ENCODE measurements at regions not wholly inside any gene's neighbourhood (a gene's known extent, or its start where the extent isn't known, plus 50 kb on each side); places are given as distances from the start of the nearest gene placed in this dataset.

GRCh38 chr9:115941561-115942315 lies 211.9 kb upstream of the PAPPA start:
- no peak for DNase-seq (ENCODE audit: low read depth)

- no peak for DNase-seq (ENCODE audit: low read depth)
Observed at GRCh38 chr9:115943431-115944165, 210.0 kb upstream of the PAPPA start.

DNA sequence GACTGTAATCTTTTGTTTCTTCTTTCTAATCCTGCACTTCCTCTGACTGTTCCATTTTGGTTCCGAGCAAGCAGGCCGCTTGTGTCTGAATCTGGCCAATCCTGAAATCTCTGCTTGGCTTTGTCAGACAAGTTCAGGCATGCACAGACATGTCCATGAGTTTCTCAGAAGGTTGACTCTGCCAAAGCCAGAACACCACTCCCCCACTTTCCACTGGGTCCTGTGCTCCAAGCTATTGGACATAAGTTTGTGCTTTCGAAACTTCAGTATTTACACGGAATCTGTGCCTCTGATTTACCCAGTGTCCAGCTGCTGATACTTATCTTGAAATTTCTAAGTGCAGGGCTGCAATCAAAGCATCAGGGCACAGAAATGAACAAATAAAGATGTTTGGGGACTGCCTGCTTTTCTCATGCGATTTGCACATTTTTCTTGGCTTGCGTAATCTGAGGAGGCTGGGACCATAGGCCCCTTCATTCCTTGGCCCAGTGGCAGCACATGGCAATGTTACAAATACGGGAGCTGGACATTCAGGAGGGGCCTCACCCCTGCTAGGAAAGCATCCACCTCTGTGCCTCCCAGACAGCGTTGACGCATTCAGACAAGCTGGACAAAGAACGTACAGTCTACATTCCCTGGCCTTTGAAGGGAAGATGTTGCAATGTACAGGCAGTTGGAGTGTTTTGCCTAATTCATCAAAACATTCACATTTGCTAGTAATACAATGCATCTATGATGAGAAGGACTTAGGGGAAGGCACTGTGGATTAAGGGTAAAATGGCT lies 209.2 kb upstream of the PAPPA start:
- no peak for DNase-seq (ENCODE audit: low read depth)

GRCh38 chr9:115945009-115945431 lies 208.6 kb upstream of the PAPPA start:
- no peak for DNase-seq (ENCODE audit: low read depth)

GRCh38 chr9:115946530-115946929 lies 207.1 kb upstream of the PAPPA start:
- no peak for DNase-seq (ENCODE audit: low read depth)

- no peak for DNase-seq (ENCODE audit: low read depth)
Observed at GRCh38 chr9:115951977-115952376, 201.6 kb upstream of the PAPPA start.

DNA sequence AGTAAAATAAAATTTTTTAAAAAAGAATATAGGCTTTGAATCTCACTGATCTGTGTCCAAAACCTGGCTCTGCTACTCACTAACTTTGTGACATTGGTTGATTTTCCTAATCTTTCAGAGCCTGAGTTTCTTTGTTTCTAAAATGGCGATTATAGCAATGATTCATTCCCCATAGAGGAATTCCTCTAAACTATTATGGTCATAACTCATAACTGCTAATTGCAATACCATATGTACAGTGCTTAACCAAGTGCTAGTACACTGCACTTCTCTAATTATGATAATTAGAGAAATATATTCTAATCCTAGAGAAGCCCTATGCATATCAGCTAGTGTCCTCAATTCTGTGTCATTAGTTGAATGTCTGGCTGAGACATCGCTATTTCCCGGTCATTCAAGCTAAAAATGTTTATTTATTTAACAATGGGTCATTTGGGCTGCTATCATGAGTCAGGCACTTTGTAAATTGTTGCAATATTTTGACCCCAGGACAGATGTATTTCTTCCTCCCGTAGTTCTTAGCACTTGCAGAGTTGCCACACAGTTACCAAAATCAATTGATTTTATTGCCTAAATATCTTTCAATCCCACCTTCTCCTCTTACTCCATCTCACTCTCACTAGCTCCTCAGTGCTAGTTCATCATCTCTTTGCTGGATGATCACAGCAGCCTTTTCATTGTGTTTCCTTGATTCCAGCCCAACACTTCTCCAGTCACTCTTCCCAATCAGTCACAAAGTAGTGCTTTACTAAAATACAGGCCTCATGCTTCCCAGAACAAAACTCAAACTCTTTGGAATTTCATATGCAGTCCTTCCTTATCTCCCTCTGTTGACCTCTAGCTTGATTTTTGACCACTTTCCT lies 200.9 kb upstream of the PAPPA start:
- no peak for DNase-seq (ENCODE audit: low read depth)

- no peak for DNase-seq (ENCODE audit: low read depth)
Observed at GRCh38 chr9:115956371-115956770, 197.2 kb upstream of the PAPPA start.

GRCh38 chr9:115957585-115957984 lies 196.0 kb upstream of the PAPPA start:
- DNase-seq (ENCODE audit: low read depth): no peak

DNA sequence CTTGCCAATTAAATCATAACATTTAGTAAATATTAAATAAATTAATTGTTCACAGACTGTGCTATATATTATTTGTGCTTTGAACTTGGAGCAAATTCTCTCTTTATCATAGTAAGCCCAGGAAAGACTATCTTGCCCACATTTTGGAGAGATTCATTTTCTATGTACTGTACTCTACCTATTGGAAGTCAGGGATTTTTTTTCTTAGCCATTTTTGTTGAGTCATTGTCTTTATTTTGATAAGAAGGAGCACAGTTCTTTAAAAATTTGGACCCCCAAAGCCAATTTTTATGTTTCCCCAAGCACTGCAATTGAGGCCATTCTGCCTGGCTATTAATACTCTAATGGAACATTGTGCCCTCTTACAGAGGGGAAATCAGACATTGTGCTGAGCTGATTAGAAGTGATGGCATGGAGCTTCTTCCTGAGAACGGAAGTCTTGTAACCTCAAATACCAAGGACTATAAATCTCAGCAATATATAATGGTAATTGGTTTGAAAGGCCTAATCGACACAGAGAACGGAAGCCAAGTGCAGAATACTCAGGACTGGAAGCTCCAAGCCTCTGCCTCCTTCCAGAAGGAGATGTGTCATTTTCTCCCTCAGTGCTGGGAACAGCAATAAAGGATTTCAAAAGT lies 188.8 kb upstream of the PAPPA start:
- no peak for DNase-seq (ENCODE audit: low read depth)

DNA sequence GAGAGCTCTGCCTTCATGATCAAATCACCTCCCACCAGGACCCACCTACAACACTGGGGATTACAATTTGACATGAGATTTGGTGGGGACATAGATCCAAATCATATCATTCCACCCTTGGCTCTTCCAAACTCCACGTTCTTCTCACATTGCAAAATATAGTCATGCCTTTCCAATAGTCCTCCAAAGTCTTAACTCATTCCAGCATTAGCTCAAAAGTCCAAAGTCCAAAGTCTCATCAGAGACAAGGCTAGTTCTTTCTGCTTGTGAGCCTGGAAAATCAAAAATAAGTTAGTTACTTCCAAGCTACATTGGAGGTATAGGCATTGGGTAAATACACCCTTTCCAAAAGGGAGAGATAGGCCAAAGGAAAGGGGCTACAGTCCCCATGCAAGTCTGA lies 186.9 kb upstream of the PAPPA start:
- DNase-seq (ENCODE audit: low read depth): no peak

- no peak for DNase-seq (ENCODE audit: low read depth)
Observed at GRCh38 chr9:115969096-115969495, 184.5 kb upstream of the PAPPA start.

DNA sequence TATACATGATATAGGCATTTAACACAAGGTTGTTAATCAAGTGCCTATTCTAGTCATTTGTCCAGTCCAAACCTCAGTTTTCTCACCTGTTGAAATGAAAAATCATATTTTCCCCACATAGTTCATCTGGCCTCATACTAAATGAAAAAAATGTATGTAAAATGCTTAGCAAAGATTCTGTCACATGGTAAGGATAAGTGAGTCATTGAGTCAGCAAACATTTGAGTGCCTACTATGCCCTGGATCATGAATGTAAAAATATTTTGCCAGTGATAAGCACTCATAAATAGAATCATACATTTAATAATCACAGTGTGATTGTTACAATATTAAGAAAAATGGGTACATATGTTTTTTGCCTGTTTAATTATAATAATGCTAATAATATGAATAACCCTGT lies 181.2 kb upstream of the PAPPA start:
- DNase-seq (ENCODE audit: low read depth): no peak

GRCh38 chr9:115972843-115973595 lies 180.6 kb upstream of the PAPPA start:
- DNase-seq (ENCODE audit: low read depth): no peak

GRCh38 chr9:115976781-115977180 lies 176.8 kb upstream of the PAPPA start:
- DNase-seq (ENCODE audit: low read depth): no peak

DNA sequence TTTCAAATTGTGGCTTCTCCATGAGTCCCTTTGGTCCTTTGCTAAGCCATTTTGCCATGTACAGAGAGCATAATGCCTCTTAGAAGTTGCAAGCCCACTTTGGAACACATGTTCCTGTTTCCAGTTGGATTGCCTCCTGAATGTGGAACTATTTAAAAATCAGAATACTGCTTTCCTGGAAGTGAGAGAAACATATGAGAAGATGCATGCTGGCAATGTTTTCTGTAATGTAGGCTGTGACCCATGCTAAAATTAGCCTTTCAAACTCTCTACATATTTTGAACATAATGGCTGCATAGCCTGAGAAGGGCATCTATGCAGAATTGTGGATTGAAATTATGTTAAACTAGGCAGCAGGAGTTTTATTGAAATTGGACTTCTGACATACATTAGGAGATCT lies 175.5 kb upstream of the PAPPA start:
- DNase-seq (ENCODE audit: low read depth): no peak

- no peak for DNase-seq (ENCODE audit: low read depth)
Observed at GRCh38 chr9:115978659-115979096, 174.9 kb upstream of the PAPPA start.

GRCh38 chr9:115980054-115980453 lies 173.5 kb upstream of the PAPPA start:
- DNase-seq (ENCODE audit: low read depth): no peak

- no peak for DNase-seq (ENCODE audit: low read depth)
Observed at GRCh38 chr9:115980502-115980901, 173.1 kb upstream of the PAPPA start.

GRCh38 chr9:115980976-115981375 lies 172.6 kb upstream of the PAPPA start:
- no peak for DNase-seq (ENCODE audit: low read depth)

- DNase-seq (ENCODE audit: low read depth): no peak
Observed at GRCh38 chr9:115983366-115983765, 170.2 kb upstream of the PAPPA start.
